Upper lobe of left lung (tissue), 6 donors: ENCODE measurements at regions not wholly inside any gene's neighbourhood (a gene's known extent, or its start where the extent isn't known, plus 50 kb on each side); places are given as distances from the start of the nearest gene placed in this dataset.

Source experiments
- ATAC-seq, 2 donors: fragments of 200-7000 bp; cut with Tn5 transposase; one replicate each; pipeline ENCODE4 v1.9.1; 2022; ENCODE audit warnings: mild to moderate bottlenecking in 2 of 2, moderate library complexity in 2 of 2; ENCODE audit not compliant: low FRiP score in 2 of 2
- DNase-seq, 2 donors: peaks; one replicate each; pipeline ENCODE4 v3.0.0-alpha.2; 2019 to 2020
- H3K27ac ChIP-seq, 4 donors: fragments of 200-600 bp; sonication (generic); one replicate each; pipeline ENCODE4 v1.5.1; 2016 to 2019
- H3K27me3 ChIP-seq, 4 donors: fragments of 200-600 bp; sonication (generic); one replicate each; pipeline ENCODE4 v1.5.1; 2017 to 2019
- H3K36me3 ChIP-seq, 4 donors: fragments of 200-600 bp; sonication (generic); one replicate each; pipeline ENCODE4 v1.5.1; 2016 to 2019
- H3K4me1 ChIP-seq, 4 donors: fragments of 200-600 bp; sonication (generic); one replicate each; pipeline ENCODE4 v1.5.1; 2018 to 2019
- H3K4me3 ChIP-seq, 4 donors: fragments of 200-600 bp; sonication (generic); one replicate each; pipeline ENCODE4 v1.5.1; 2017 to 2019; ENCODE audit warnings: mild to moderate bottlenecking in 2 of 4, moderate library complexity in 1 of 4
- H3K9me3 ChIP-seq, 4 donors: fragments of 200-600 bp; sonication (generic); one replicate each; pipeline ENCODE4 v1.5.1; 2018 to 2019
- EP300 ChIP-seq, 4 donors: sonication (generic); formaldehyde crosslinking; IDR thresholded peaks; one replicate each; pipeline ENCODE4 v1.5.1; 2017; ENCODE audit warnings: antibody characterized with exemption in 4 of 4, control low read depth in 2 of 4
- POLR2A ChIP-seq, 4 donors: fragments of 450-650 bp; IDR thresholded peaks; one replicate each; pipeline ENCODE4 v1.5.1; 2016 to 2017; ENCODE audit warnings: antibody characterized with exemption in 4 of 4, mild to moderate bottlenecking in 2 of 4
- POLR2AphosphoS5 ChIP-seq, 2 donors: sonication (generic); formaldehyde crosslinking; IDR thresholded peaks; one replicate each; pipeline ENCODE4 v1.5.1; 2017; ENCODE audit warnings: antibody characterized with exemption in 2 of 2
- WGBS, 2 donors: methylation state at CpG; one replicate each; pipeline ENCODE4 v1.1.5; 2017 to 2018; 5-methylcytosine and 5-hydroxymethylcytosine counted together
- TF ChIP-seq, protein P1 (sequence below), 6 experiments: fragments of 450-650 bp in 4 of 6; fragments of 200-600 bp in 2 of 6; sonication (generic) in 2 of 6; IDR thresholded peaks; one replicate each; pipeline ENCODE4 v1.5.1; 2016 to 2019; ENCODE audit warnings: antibody characterized with exemption in 6 of 6
- donor health status: DM: no; HTN: no; CAD: no; lungs with moderate emphysema.
- donor health status: DM: no; HTN: yes; CAD: no; lungs with severe emphysema.

- no peaks in the 10 kb centered on the region for H3K36me3 ChIP-seq
- TF ChIP-seq, protein P1, sequence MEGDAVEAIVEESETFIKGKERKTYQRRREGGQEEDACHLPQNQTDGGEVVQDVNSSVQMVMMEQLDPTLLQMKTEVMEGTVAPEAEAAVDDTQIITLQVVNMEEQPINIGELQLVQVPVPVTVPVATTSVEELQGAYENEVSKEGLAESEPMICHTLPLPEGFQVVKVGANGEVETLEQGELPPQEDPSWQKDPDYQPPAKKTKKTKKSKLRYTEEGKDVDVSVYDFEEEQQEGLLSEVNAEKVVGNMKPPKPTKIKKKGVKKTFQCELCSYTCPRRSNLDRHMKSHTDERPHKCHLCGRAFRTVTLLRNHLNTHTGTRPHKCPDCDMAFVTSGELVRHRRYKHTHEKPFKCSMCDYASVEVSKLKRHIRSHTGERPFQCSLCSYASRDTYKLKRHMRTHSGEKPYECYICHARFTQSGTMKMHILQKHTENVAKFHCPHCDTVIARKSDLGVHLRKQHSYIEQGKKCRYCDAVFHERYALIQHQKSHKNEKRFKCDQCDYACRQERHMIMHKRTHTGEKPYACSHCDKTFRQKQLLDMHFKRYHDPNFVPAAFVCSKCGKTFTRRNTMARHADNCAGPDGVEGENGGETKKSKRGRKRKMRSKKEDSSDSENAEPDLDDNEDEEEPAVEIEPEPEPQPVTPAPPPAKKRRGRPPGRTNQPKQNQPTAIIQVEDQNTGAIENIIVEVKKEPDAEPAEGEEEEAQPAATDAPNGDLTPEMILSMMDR (IDR thresholded peaks at IDR 0.05): no peak
- TF ChIP-seq POLR2AphosphoS5 (IDR thresholded peaks at IDR 0.05): no peak
- no peak for TF ChIP-seq EP300 (IDR thresholded peaks at IDR 0.05)
- no peak for TF ChIP-seq POLR2A (IDR thresholded peaks at IDR 0.05)
Observed at GRCh38 chr6:25028328-25028727, 92.6 kb upstream of the RIPOR2 start.

GRCh38 chr6:25032934-25033333 is 97.2 kb upstream of the RIPOR2 start:
- WGBS, 2 donors: 92 to 97% methylated on average over 8 of the region's 8 CpGs
- H3K9me3 ChIP-seq: no peaks in the 10 kb centered on the region
- no peak for ATAC-seq
- no peaks in the 10 kb centered on the region for H3K36me3 ChIP-seq
- H3K27me3 ChIP-seq: no peaks in the 10 kb centered on the region
- peaks cover 2 to 18% (median 8%) of the 10 kb centered on the region in 4 donors for H3K4me1 ChIP-seq
- DNase-seq: peak in 1 of 2 donors; percentile 46
- TF ChIP-seq, protein P1 (IDR thresholded peaks at IDR 0.05): no peak
- no peak for TF ChIP-seq POLR2AphosphoS5 (IDR thresholded peaks at IDR 0.05)
- no peak for TF ChIP-seq EP300 (IDR thresholded peaks at IDR 0.05)
- no peak for TF ChIP-seq POLR2A (IDR thresholded peaks at IDR 0.05)
- no peak overlapping the region for H3K4me3 ChIP-seq
- H3K27ac ChIP-seq: no peak overlapping the region

More at GRCh38 chr6:25028328-25028727, 92.6 kb upstream of the RIPOR2 start:
- H3K9me3 ChIP-seq: no peaks in the 10 kb centered on the region
- no peak for ATAC-seq
- no peak for DNase-seq
- H3K4me3 ChIP-seq: no peak overlapping the region
- H3K4me1 ChIP-seq: peaks cover 0 to 14% (median 8%) of the 10 kb centered on the region in 4 donors
- WGBS, 2 donors: 87 to 96% methylated on average over 1 of the region's 1 CpG
- no peaks in the 10 kb centered on the region for H3K27me3 ChIP-seq
- no peak overlapping the region for H3K27ac ChIP-seq

- Histone ChIP-seq H3K27ac (peak overlapping the region in 3 of 4 donors; percentile 46 to 66 (median 62)), H3K27me3 (no peaks in the 10 kb centered on the region), H3K36me3 (no peaks in the 10 kb centered on the region), H3K9me3 (no peaks in the 10 kb centered on the region), H3K4me1 (peaks cover 2 to 16% (median 8%) of the 10 kb centered on the region in 4 donors), H3K4me3 (peak overlapping the region in 3 of 4 donors; percentile 13 to 35 (median 18))
- WGBS, 2 donors: 6 to 15% methylated on average over 3 of the region's 3 CpGs
- TF ChIP-seq POLR2AphosphoS5 (IDR thresholded peaks at IDR 0.05) (no peak), EP300 (IDR thresholded peaks at IDR 0.05) (no peak), POLR2A (IDR thresholded peaks at IDR 0.05) (no peak)
- TF ChIP-seq, protein P1 (IDR thresholded peaks at IDR 0.05): no peak
- no peak for ATAC-seq
- no peak for DNase-seq
Observed at GRCh38 chr6:25034431-25034921, 98.7 kb upstream of the RIPOR2 start.

GRCh38 chr6:25035174-25035511 is 99.4 kb upstream of the RIPOR2 start:
- peak overlapping the region; percentile 4 to 66 (median 41) for H3K27ac ChIP-seq
- no peak for ATAC-seq

More at GRCh38 chr6:25035174-25035511, 99.4 kb upstream of the RIPOR2 start:
- Histone ChIP-seq H3K27me3 (no peaks in the 10 kb centered on the region), H3K9me3 (no peaks in the 10 kb centered on the region), H3K4me1 (peaks cover 2 to 16% (median 8%) of the 10 kb centered on the region in 4 donors), H3K4me3 (peak overlapping the region in 2 of 4 donors; percentile 21 to 35), H3K36me3 (no peaks in the 10 kb centered on the region)
- DNase-seq: no peak
- 29 to 42% methylated on average over 3 of the region's 3 CpGs for WGBS, 2 donors
- no peak for TF ChIP-seq POLR2AphosphoS5 (IDR thresholded peaks at IDR 0.05)
- TF ChIP-seq, protein P1 (IDR thresholded peaks at IDR 0.05): no peak
- no peak for TF ChIP-seq EP300 (IDR thresholded peaks at IDR 0.05)
- TF ChIP-seq POLR2A (IDR thresholded peaks at IDR 0.05): no peak
